PC-3 (cell line): ENCODE measurements at regions not wholly inside any gene's neighbourhood (a gene's known extent, or its start where the extent isn't known, plus 50 kb on each side); places are given as distances from the start of the nearest gene placed in this dataset.

Source experiments
- ATAC-seq: fragments of 200-7000 bp; cut with Tn5 transposase; 2 replicates; pipeline ENCODE4 v1.9.1; 2020; ENCODE audit warnings: mild to moderate bottlenecking, moderate library complexity
- BruUV-seq: library from RNA; stranded (reverse); fragments of 400-500 nt; replicated peaks from 2 replicates; lab custom pipeline; 2021; lab: Mats Ljungman, UMichigan
- CTCF ChIA-PET: fragments of 300-600 bp; sonication (Branson Sonifier 250); formaldehyde crosslinking; loops from one replicate; lab custom pipeline; 2022; ENCODE audit warnings: antibody characterized with exemption; lab: Charles Lee
- POLR2A ChIA-PET: fragments of 300-600 bp; sonication (Branson Sonifier 250); formaldehyde crosslinking; loops from one replicate; lab custom pipeline; 2022; ENCODE audit warnings: antibody characterized with exemption; ENCODE audit not compliant: unreplicated experiment; lab: Charles Lee
- DNase-seq: peaks from one replicate; pipeline ENCODE4 v3.0.0-alpha.2; 2015
- H2AFZ ChIP-seq: fragments of 300-600 bp; sonication (generic); 2 replicates; pipeline ENCODE4 v1.6.0; 2016; ENCODE audit warnings: antibody characterized with exemption, low read length
- H3F3A ChIP-seq: fragments of 300-600 bp; sonication (generic); one replicate; pipeline ENCODE4 v1.6.0; 2017; ENCODE audit warnings: antibody characterized with exemption, low read length, control low read depth, mild to moderate bottlenecking; ENCODE audit not compliant: unreplicated experiment
- H3K27ac ChIP-seq: fragments of 300-600 bp; sonication (generic); 2 replicates; pipeline ENCODE4 v1.5.1; 2016; ENCODE audit warnings: mild to moderate bottlenecking, low read length
- H3K27me3 ChIP-seq: fragments of 300-600 bp; sonication (generic); 2 replicates; pipeline ENCODE4 v1.6.1; 2016; ENCODE audit warnings: low read length, mixed read lengths
- H3K36me3 ChIP-seq: fragments of 300-600 bp; sonication (generic); 2 replicates; pipeline ENCODE4 v1.6.1; 2016; ENCODE audit warnings: low read depth, mixed run types, low read length, mixed read lengths
- H3K4me1 ChIP-seq: fragments of 300-600 bp; sonication (generic); 2 replicates; pipeline ENCODE4 v1.5.1; 2016; ENCODE audit warnings: low read length; ENCODE audit not compliant: insufficient read depth
- H3K4me2 ChIP-seq: fragments of 300-600 bp; sonication (generic); 2 replicates; pipeline ENCODE4 v1.6.0; 2016; ENCODE audit warnings: low read length
- H3K4me3 ChIP-seq: fragments of 300-600 bp; sonication (generic); 2 replicates; pipeline ENCODE4 v1.5.1; 2016; ENCODE audit warnings: mild to moderate bottlenecking, low read length, mixed read lengths
- H3K79me2 ChIP-seq: fragments of 300-600 bp; sonication (generic); 2 replicates; pipeline ENCODE4 v1.6.1; 2017; ENCODE audit warnings: low read length, mixed read lengths
- H3K9ac ChIP-seq: fragments of 300-600 bp; sonication (generic); 2 replicates; pipeline ENCODE4 v1.6.0; 2016; ENCODE audit warnings: mild to moderate bottlenecking, low read length
- H3K9me2 ChIP-seq: fragments of 300-600 bp; sonication (generic); replicated peaks from 2 replicates; pipeline ENCODE4 v1.6.1; 2016; ENCODE audit warnings: mixed run types, low read length, mixed read lengths
- H3K9me3 ChIP-seq: fragments of 300-600 bp; sonication (generic); 2 replicates; pipeline ENCODE4 v1.6.1; 2016; ENCODE audit warnings: low read length, mixed read lengths
- H4K20me1 ChIP-seq: fragments of 300-600 bp; sonication (generic); 2 replicates; pipeline ENCODE4 v1.6.1; 2016; ENCODE audit warnings: low read length, mixed read lengths
- CTCF ChIP-seq: fragments of 300-600 bp; sonication (generic); conservative IDR thresholded peaks from 2 replicates; pipeline ENCODE4 v1.5.1; 2017; ENCODE audit warnings: antibody characterized with exemption, low read depth, mild to moderate bottlenecking, low read length
- EZH2 ChIP-seq: fragments of 300-600 bp; sonication (generic); IDR thresholded peaks from one replicate; pipeline ENCODE4 v1.6.1; 2017; ENCODE audit warnings: antibody characterized with exemption, mild to moderate bottlenecking, low read length; ENCODE audit not compliant: unreplicated experiment
- EZH2phosphoT487 ChIP-seq: fragments of 300-600 bp; sonication (generic); IDR thresholded peaks from 2 replicates; pipeline ENCODE4 v1.6.1; 2018; ENCODE audit warnings: mild to moderate bottlenecking, antibody characterized with exemption, low read length, borderline replicate concordance
- intact Hi-C: fragments of 100-400 bp; cut with micrococcal nuclease; formaldehyde crosslinking; loops from 2 replicates; pipeline ENCODE4 v1.9.0; 2023

DNA sequence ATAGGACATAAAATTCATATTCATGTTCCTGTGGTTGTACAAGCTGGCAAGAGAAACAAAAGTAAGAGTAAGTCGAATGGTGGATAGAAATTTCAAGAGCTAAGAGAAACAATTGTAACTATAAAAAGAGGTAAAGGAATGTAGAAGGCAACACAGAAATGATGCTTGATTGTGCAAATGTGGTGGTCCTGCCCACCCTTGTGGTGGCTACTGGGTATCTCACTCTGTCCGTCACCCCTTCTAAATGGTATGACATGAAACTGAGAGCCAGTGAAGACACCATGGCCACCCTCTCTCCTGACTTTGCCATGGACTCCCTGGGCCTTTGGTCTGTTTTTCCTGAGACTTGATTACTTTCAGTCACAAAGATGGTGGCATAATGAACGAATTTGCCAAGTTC, 925.9 kb upstream of the SLITRK6 start:
- no peak overlapping the region for H3K4me2 ChIP-seq
- ATAC-seq: no peak
- H3K27me3 ChIP-seq: no peaks in the 10 kb centered on the region
- intact Hi-C loops: no loop called here
- H3K9me2 ChIP-seq: no peaks in the 10 kb centered on the region
- no peaks in the 10 kb centered on the region for H4K20me1 ChIP-seq
- CTCF ChIA-PET: no interaction called here
- no peaks in the 10 kb centered on the region for H3K36me3 ChIP-seq
- H3K9me3 ChIP-seq: no peaks in the 10 kb centered on the region
- no peak overlapping the region for H2AFZ ChIP-seq
- no peak for TF ChIP-seq EZH2
- TF ChIP-seq CTCF: peak; percentile 28; the same call in 1 of the 2 replicates
- TF ChIP-seq EZH2phosphoT487: no peak
- POLR2A ChIA-PET: no interaction called here
- H3K4me1 ChIP-seq: no peaks in the 10 kb centered on the region
- no peaks in the 10 kb centered on the region for H3F3A ChIP-seq
- H3K27ac ChIP-seq: no peak overlapping the region
- H3K9ac ChIP-seq: no peak overlapping the region
- H3K79me2 ChIP-seq: no peaks in the 10 kb centered on the region
- no TSS peak for BruUV-seq
- H3K4me3 ChIP-seq: no peak overlapping the region
- no peak for DNase-seq

- intact Hi-C loops: no loop called here
- Histone ChIP-seq H4K20me1 (no peaks in the 10 kb centered on the region), H3K27ac (no peak overlapping the region), H3K27me3 (no peaks in the 10 kb centered on the region), H2AFZ (no peak overlapping the region), H3K4me1 (no peaks in the 10 kb centered on the region), H3K36me3 (no peaks in the 10 kb centered on the region), H3K9me2 (no peaks in the 10 kb centered on the region), H3F3A (no peaks in the 10 kb centered on the region), H3K4me2 (no peak overlapping the region), H3K79me2 (no peaks in the 10 kb centered on the region), H3K9ac (no peak overlapping the region), H3K9me3 (no peaks in the 10 kb centered on the region), H3K4me3 (no peak overlapping the region)
- no peak for ATAC-seq
- CTCF ChIA-PET: no interaction called here
- no TSS peak for BruUV-seq
- POLR2A ChIA-PET: no interaction called here
- TF ChIP-seq CTCF (no peak), EZH2 (no peak), EZH2phosphoT487 (no peak)
- no peak for DNase-seq
Observed at GRCh38 chr13:86729206-86729605, 930.0 kb upstream of the SLITRK6 start.

DNA sequence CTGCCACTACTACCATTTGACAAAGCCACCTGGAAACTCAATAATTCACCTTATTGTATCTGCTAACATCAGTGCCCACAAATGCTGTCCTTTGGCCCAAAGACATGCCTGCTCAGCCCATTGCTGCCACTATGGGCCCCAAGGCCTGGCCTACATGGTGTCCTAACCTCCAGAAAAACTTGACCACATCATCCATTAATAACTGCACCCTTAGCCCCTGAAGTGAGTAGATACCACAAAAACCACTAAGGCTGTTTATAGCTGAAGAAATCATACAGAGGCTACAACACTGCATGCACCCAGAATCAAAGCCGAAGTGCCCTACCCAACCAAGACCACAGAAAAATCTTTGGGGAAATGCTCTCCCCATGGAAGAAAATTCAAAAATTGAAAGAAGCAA, 932.8 kb upstream of the SLITRK6 start:
- Histone ChIP-seq H3K4me3 (no peak overlapping the region), H3K9ac (no peak overlapping the region), H3K36me3 (no peaks in the 10 kb centered on the region), H2AFZ (no peak overlapping the region), H3K4me2 (no peak overlapping the region), H3K4me1 (no peaks in the 10 kb centered on the region), H3K9me2 (no peaks in the 10 kb centered on the region), H3K27me3 (no peaks in the 10 kb centered on the region), H4K20me1 (no peaks in the 10 kb centered on the region), H3K9me3 (no peaks in the 10 kb centered on the region), H3K27ac (no peak overlapping the region), H3F3A (no peaks in the 10 kb centered on the region), H3K79me2 (no peaks in the 10 kb centered on the region)
- intact Hi-C loops: loop anchor here (10.0 kb wide), 1 partner anchor 267 kb away; no protein-coding TSS in a partner anchor
- BruUV-seq: no TSS peak
- ChIA-PET POLR2A (no interaction called here), CTCF (no interaction called here)
- DNase-seq (no peak), ATAC-seq (no peak)
- TF ChIP-seq EZH2: no peak
- no peak for TF ChIP-seq EZH2phosphoT487
- TF ChIP-seq CTCF: no peak
